Fibroblast of skin of left biceps (primary cell): ENCODE measurements at regions not wholly inside any gene's neighbourhood (a gene's known extent, or its start where the extent isn't known, plus 50 kb on each side); places are given as distances from the start of the nearest gene placed in this dataset.
"Not testable (repeated sequence)": the region's sequence is repeated elsewhere in the genome, so short reads cannot be mapped to it uniquely, and the experiment has no call there.

Experiments used
- DNase-seq, 2 experiments: peaks; one replicate each; pipeline ENCODE4 v3.0.0-alpha.2; 2013; ENCODE audit warnings: low read depth in 2 of 2

GRCh38 chr10:126722726-126723125, 52.2 kb upstream of the C10orf90 start:
- DNase-seq: no peak

- DNase-seq: no peak
These were observed 52.7 kb upstream of the C10orf90 start for GRCh38 chr10:126723226-126723625.

- no peak for DNase-seq
These were observed 58.9 kb upstream of the C10orf90 start for GRCh38 chr10:126729314-126729870.

GRCh38 chr10:126730856-126731609, 60.5 kb upstream of the C10orf90 start:
- DNase-seq: no peak

GRCh38 chr10:126731610-126731990, 61.1 kb upstream of the C10orf90 start:
- peak; percentile 36 to 47 for DNase-seq

GRCh38 chr10:126732308-126732707, 61.8 kb upstream of the C10orf90 start:
- no peak for DNase-seq

GRCh38 chr10:126732868-126733267, 62.4 kb upstream of the C10orf90 start:
- no peak for DNase-seq

GRCh38 chr10:126734015-126734414, 63.5 kb upstream of the C10orf90 start:
- peak in 1 of 2 experiments; percentile 18 for DNase-seq

GRCh38 chr10:126734967-126735366, 64.5 kb upstream of the C10orf90 start:
- DNase-seq: no peak

- DNase-seq: no peak
These were observed 65.6 kb upstream of the C10orf90 start for GRCh38 chr10:126736142-126736541.

- no peak for DNase-seq
These were observed 66.2 kb upstream of the C10orf90 start for GRCh38 chr10:126736727-126737126.

- no peak for DNase-seq
These were observed 67.5 kb upstream of the C10orf90 start for GRCh38 chr10:126738001-126738400.

- no peak for DNase-seq
These were observed 74.1 kb upstream of the C10orf90 start for GRCh38 chr10:126744571-126744970.

- DNase-seq: peak; percentile 82 to 85
These were observed 78.6 kb upstream of the C10orf90 start for GRCh38 chr10:126749015-126749655.

GRCh38 chr10:126754966-126755365, 84.5 kb upstream of the C10orf90 start:
- no peak for DNase-seq

GRCh38 chr10:126758867-126759266, 88.4 kb upstream of the C10orf90 start:
- no peak for DNase-seq

GRCh38 chr10:126759531-126759930, 89.0 kb upstream of the C10orf90 start:
- DNase-seq: no peak

GRCh38 chr10:126766646-126767045, 96.2 kb upstream of the C10orf90 start:
- not testable (repeated sequence) for DNase-seq

GRCh38 chr10:126770809-126771208, 100.3 kb upstream of the C10orf90 start:
- DNase-seq: no peak

GRCh38 chr10:126776168-126776567, 105.7 kb upstream of the C10orf90 start:
- DNase-seq: no peak

GRCh38 chr10:126777714-126778113, 107.2 kb upstream of the C10orf90 start:
- DNase-seq: no peak

- DNase-seq: no peak
These were observed 111.1 kb upstream of the C10orf90 start for GRCh38 chr10:126781450-126782216.
